ENCODE measurements at regions not wholly inside any gene's neighbourhood (a gene's known extent, or its start where the extent isn't known, plus 50 kb on each side); places are given as distances from the start of the nearest gene placed in this dataset.

DNA sequence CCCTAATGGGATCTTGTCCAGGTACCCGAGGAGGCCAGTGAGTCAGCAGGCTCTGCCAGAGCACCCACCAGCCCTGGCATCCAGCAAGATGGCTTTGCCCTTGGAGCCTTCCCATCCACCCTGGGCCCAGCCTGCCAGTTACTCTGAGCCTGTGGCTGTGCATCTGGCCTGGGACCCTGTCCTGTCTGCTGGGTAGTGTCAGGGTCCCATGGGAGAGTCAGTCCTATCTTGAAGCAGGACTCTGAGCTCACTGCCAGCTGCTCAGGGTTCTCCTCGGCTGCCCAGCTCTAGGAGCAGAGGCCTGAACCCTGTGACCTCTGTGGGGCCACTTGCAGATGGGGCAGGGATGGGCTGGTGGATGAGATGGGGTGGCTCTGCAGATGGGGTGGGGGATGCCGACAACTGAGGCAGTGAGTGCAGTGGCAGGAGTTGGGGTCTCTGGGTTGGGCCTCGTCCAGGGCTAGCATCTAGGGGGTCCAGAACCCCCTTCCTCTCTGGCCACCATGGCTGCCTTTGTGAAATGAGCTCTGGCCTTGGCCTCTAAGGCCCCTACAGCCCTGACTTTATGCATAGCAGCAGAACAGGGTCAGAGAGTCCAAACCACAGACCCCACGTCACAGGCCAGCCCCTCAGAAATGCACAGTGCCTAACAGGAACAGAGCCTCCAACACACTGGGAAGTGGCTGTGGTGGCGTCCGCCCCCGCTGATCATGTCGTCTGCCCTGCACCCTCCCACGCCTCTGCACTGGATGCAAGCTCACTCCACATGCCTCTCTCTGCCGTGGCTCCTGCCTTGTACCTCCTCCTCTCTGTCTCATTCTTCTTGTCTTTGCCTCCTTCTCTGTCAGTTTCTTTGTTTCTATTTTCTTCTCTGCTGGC lies 88.1 kb upstream of the RET start:
- TF ChIP-seq, protein P1, sequence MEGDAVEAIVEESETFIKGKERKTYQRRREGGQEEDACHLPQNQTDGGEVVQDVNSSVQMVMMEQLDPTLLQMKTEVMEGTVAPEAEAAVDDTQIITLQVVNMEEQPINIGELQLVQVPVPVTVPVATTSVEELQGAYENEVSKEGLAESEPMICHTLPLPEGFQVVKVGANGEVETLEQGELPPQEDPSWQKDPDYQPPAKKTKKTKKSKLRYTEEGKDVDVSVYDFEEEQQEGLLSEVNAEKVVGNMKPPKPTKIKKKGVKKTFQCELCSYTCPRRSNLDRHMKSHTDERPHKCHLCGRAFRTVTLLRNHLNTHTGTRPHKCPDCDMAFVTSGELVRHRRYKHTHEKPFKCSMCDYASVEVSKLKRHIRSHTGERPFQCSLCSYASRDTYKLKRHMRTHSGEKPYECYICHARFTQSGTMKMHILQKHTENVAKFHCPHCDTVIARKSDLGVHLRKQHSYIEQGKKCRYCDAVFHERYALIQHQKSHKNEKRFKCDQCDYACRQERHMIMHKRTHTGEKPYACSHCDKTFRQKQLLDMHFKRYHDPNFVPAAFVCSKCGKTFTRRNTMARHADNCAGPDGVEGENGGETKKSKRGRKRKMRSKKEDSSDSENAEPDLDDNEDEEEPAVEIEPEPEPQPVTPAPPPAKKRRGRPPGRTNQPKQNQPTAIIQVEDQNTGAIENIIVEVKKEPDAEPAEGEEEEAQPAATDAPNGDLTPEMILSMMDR (IDR thresholded peaks at IDR 0.05; ENCODE audit: low read length, missing control alignments), result no peak
- DNase-seq (ENCODE audit: low read depth), result no peak
- H3K4me3 ChIP-seq (replicated peaks; ENCODE audit: low read depth, low read length), result no peak overlapping the region

DNA sequence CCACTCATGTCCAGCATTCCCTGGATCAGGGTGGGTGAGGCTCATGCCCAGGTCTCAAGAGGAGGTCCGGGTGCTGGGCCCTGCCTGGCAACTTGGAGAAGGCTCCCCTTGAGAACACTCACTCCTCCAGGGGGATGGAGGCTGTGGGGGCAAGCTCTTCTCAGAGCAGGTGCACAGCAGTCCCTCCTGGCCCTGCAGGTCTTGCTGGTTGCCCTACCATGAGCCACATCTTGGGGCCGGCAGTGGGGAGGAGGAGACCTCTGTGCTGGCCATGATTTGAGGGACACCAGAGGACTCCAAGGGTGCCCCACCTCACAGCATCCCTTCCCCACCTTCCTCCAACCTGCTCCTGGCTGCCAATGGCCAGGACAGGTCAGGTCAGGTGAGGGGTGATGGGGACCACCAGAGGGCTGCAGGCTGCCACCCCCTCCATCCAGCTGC lies 87.4 kb upstream of the RET start:
- H3K4me3 ChIP-seq (replicated peaks; ENCODE audit: low read depth, low read length), result no peak overlapping the region
- no peak for DNase-seq (ENCODE audit: low read depth)
- TF ChIP-seq, protein P1 (IDR thresholded peaks at IDR 0.05; ENCODE audit: low read length, missing control alignments), result no peak

DNA sequence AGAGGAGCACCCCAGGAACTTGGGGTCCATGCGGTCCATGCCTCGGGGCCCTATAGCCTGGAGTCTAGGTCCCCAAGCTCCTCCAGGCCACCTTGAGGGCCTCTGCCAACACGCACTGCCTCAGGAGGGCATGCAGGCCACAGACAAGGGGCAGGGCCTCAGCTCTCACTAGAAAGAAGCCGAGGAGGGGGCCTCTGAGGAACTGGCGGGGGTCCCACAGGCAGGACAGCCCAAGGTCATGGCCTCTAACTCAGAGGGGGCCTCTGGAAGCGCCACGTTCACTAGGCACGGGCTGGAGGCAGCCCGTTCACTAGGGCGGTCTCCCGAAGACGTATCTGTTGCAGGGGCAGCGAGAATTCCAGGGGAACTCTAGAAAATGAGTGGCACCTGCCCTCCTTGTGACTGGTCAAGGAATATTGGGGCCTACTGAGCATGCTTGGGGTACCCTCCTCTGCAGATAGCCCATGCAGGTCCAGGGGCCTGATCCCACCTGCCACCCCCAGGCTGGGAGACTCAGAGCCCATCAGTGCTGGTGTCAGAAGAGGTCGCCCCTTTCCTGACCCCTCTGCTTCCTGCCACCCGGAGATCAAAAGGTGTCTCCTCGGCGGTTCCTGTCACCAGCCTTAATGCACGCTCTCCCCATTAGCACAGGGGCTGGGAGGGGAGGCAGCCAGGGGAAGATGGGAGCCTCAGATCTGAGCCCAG lies 86.7 kb upstream of the RET start:
- DNase-seq (ENCODE audit: low read depth), result no peak
- H3K4me3 ChIP-seq (replicated peaks; ENCODE audit: low read depth, low read length), result no peak overlapping the region
- TF ChIP-seq, protein P1 (IDR thresholded peaks at IDR 0.05; ENCODE audit: low read length, missing control alignments), result no peak

DNA sequence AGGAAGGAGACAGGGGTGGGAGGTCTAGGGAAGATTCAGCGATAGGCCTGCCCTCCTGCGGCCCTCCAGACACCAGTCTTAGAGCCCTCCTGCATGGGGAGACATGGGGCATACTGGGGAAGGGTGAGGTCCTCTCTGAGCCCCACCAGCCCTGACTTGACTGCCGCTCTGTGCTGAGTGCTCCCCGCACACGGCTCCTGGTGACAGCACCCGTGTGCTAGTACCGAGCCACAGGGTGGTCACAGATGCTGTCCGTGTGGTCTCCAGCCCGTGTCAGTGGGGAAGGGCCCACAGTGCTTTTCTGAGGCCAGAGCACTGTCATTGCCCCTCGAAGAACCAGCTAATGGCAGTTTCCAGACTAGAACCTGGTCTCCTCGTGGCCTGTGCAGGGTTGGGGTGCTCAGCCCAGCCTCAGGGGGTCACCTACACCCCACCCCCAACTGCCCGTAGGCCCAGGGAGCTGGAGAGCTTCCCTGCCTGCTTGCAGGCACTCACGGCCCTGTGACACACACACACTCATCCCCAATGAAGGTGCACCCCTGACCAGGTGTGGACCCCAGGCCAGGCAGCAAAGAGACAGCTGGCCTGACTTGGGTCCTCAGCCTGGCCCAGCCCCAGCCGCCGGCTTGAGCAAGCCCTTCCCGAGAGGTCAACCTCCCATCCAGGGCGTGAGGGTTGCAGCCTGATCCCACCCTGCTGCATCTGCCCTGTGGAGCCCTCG lies 86.0 kb upstream of the RET start:
- TF ChIP-seq, protein P1 (IDR thresholded peaks at IDR 0.05; ENCODE audit: low read length, missing control alignments), result no peak
- H3K4me3 ChIP-seq (replicated peaks; ENCODE audit: low read depth, low read length), result no peak overlapping the region
- no peak for DNase-seq (ENCODE audit: low read depth)

DNA sequence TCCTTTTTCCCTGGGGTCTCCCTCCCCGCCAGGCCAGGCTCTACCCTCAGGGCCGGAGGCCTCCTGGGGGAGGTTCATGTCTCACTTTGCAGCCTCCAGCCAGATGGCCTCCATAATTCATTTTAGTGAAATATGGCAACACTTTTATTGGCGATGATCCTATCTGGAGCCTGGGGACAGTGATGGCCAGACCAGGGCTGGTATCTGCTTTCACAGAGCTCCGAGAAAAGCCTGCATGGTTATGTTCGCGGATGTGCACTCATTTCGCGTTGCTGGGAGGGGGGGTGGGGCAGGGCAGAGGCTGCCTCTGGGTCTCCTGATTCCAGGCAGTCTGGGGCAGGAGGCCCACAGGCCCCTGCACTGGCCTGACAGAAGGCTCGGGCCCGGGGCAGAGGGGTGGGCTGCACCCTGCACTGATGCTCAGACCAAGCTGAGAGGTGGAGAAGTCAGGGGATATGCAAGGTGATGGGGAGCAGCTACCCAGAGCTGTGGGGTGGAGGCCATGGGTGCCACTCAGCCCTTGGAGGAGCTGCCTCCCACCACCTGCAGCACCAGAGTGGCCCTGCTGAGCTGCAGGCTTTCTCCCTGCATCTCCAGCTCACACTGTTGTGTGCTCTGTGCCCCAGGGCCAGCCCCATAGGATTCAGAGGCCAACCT lies 85.3 kb upstream of the RET start:
- no peak for DNase-seq (ENCODE audit: low read depth)
- TF ChIP-seq, protein P1 (IDR thresholded peaks at IDR 0.05; ENCODE audit: low read length, missing control alignments), result no peak
- no peak overlapping the region for H3K4me3 ChIP-seq (replicated peaks; ENCODE audit: low read depth, low read length)

DNA sequence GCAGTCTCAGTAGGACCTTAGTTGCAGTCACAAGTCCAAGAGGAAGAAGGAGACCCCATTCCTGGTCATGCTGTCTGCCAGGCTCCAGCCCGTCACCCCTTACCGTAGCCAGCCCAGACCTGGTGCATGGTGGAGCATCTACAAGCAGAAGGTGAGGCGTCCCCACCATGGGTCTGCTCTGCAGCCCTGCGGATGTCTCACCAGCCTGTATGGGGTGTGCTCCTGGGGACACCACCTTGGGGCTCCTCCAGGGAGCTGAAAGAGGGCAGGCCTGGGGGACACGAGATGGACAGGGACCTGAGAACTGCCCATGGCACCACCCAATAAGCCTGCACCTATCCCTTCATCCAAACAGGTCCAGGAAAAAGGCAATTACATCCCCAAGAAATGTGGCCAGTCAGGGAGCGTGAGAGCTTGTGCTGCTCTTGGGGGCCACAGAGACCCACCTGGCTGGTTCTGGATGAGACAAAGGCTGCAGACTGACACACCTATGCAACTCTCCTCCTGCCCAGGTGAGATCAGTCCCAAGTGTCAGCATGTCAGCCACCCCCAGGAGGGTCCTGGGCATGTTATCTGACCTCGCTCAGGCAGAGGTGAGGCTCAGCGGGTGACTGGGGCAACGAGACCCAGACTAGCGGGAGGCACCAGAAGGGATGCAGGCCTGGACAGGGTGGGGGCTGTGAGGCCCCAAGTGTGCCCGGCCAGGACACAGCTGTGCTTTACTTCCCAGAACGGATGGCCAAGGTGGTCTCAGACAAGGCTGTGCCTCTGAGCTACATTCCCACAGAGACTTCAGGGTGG lies 84.5 kb upstream of the RET start:
- TF ChIP-seq, protein P1 (IDR thresholded peaks at IDR 0.05; ENCODE audit: low read length, missing control alignments), result no peak
- H3K4me3 ChIP-seq (replicated peaks; ENCODE audit: low read depth, low read length), result no peak overlapping the region
- no peak for DNase-seq (ENCODE audit: low read depth)

Data from fibroblast of pulmonary artery (primary cell).